ENCODE measurements at regions not wholly inside any gene's neighbourhood (a gene's known extent, or its start where the extent isn't known, plus 50 kb on each side); places are given as distances from the start of the nearest gene placed in this dataset.
"Not testable (repeated sequence)": the region's sequence is repeated elsewhere in the genome, so short reads cannot be mapped to it uniquely, and the experiment has no call there.

GRCh38 chr19:56981440-56981839 is 138.3 kb upstream of the USP29 start:
- DNase-seq: not testable (repeated sequence)

DNA sequence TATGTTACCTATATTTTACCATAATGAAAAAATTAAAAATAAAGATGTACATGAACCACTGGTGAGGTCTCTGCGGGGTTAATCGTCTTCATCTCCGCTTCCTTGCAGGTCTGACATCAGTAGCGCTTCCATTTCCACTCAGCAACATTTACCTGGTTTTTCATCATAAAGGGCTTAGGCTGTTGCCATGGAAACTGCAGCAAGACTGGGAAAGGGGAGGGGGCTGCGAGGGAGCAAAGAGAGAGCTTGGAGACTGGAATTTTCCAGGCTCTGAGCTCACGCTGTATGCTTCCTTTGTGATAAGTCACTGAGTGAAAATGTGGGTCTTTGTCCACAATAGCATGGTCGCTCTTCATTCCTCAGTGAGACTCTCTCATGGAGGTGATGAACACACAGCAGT is 136.6 kb upstream of the USP29 start:
- no peak for DNase-seq

DNA sequence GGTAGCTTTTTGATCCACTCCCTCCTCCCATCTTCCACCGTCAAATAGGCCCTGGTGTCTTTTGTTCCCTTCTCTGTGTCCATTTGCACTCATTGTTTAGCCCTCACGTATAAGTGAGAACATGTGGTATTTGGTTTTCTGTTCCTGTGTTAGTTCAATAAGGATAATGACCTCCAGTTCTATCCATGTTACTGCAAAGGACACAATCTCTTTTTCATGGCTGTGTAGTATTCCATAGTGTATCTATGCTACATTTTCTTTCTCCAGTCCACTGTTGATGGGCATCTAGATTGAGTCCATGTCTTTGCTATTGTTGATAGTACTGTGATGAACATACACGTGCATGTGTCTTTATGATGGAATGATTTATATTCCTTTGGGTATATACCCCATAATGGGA is 136.0 kb upstream of the USP29 start:
- no peak for DNase-seq

DNA sequence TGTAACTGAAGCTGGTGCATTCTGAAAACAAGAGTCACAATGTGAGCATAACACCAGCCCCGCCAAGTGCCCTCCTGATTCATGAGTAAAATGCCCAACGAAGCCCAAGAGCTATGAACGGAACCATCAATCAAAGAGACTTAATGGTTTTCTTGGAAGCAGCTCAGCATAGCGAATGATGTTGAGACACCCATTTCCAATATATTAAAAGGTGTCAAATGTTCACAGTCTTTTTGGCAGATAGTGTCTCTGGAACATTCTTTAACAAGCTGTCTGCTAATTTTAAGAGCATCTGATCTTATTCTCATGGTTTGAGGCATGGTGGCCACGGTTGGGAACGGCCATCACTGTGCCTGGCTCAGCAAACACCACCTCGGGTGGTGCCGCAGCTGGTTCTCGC is 133.4 kb upstream of the USP29 start:
- no peak for DNase-seq

DNA sequence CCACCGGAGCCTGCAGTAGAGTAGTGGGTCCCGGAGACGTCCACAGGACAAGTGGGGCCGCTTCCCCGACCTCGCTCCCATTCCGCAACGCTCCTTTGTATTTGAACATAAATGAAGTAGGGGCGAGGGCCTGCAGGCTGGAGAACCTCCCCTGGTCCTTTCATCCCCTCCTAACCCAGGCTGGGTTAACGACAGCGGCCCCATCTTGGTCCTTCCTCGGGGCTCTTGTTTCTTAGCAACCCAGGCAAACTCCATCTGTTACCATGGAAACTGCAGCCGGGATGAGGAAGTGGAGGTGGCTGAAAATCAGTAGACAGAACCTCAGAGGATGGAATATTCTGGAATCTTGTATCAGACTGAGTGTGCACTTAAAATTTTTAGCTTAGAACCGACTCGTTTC is 132.6 kb upstream of the USP29 start:
- no peak for DNase-seq

- DNase-seq: peak; percentile 4
These were observed 131.5 kb upstream of the USP29 start for GRCh38 chr19:56988299-56988698.

DNA sequence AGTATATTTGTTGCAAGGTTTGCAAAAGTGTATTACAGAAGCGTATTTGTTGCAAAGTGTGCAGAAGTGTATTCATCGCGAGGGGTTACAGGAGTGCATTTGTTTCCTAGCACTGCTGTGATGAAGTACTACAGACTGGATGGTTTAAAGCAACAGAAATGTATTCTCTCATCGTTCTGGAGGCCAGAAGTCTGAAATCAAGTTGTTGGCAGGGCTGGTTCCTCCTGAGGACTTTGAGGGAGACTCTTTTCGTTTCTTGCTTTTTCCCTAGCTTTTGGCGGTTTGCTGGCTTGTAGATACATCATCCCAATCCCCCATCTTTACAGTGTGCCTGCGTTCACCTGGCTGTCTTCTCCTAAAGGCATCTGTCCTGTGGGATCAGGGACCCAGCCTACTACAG is 127.9 kb upstream of the USP29 start:
- DNase-seq: no peak

- DNase-seq: no peak
These were observed 125.9 kb upstream of the USP29 start for GRCh38 chr19:56993851-56994250.

DNA sequence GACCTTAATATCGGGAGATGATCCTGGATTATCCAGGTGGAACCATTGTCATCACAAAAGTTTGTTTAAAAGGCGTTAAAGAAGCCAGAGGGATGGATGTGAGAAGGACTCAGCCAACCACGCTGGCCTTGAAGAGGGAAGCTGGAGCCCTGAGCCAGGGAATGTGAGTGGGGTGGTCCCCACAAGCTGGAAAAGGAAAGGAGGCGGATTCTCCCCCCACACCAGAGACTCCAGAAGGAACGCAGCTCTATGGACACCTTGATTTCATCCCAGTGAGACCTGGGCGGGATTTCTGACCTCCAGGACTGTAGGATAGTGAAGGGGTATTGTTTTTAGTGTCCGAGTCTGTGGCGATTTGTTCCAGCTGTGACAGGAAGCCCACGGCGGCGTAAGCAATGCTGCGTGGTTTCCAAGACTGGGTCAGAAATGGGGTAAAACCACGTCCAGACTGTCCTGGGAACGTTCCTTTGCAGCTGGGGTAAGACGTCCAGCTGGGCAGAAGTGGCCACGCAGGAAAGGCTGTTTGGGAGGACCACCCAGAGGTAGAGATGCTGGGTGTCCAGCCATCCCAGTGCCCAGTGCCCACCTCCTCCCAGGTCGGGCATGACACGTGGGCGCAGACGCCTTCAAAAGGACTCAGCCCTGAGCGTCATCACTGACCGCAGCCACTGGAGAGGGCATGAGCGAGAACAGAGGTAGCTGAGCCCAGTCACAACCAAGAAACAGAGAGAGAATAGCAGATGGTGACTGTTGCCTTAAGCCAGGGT is 125.4 kb upstream of the USP29 start:
- no peak for DNase-seq

GRCh38 chr19:56995303-56995702 is 124.5 kb upstream of the USP29 start:
- DNase-seq: no peak

DNA sequence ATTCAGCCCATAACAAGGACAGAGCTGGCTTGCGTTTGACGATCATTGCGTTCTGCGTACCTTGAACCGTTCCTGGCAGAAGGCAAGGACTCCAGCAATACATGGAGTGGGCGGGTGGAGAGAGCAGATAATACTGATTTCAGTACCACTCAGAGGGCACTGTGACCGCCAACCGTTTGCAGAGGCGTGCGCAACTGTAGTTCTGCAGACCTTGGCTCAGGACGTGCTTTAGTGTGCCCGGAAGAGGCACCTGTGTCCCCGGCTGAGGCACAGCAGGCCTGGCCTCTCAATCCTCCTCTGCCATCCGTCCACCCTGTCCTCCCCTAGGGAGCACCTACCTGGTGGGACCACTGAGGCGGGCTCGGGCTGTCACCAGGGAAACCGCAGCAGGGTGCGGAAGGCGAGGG is 117.6 kb upstream of the USP29 start:
- no peak for DNase-seq

DNA sequence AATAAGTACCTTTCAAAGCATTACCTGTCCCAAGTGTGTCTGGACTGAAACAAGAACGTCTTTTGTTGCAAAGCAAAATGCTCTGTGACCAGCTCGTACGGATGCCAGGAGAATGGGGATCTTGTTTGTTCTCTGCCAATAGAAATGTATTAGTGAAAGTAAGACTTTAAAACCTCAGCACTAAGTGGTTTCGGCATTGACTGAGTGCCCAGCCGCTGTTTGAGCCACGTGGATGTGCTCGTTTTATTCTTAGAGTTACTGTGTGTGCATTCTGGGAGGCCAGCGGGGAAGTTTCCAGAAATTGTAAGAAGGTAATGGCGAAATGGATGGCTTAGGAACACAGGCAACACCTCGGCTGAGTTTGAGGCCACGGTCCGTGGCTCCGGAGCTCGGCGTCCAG is 117.1 kb upstream of the USP29 start:
- no peak for DNase-seq

GRCh38 chr19:57004418-57004817 is 115.4 kb upstream of the USP29 start:
- DNase-seq: no peak

DNA sequence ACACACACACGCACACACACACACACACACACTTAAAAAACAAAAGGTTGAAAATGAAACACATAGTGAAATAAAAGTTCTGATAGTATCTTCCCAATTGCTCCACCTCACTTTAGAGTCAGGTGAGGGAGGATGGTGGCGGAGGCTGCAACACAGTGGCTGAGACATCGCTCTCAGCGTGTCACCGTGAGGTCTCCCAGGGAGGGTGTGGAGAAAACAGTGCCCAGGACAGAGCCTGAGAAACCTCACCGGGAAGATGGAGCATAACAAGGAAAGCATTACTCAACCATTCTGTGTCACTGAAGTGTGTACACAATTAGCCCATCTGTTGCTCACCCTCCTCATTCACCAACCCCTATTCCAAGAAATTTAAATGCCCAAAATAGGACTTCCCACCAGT is 111.4 kb upstream of the USP29 start:
- DNase-seq: no peak

- no peak for DNase-seq
These were observed 109.2 kb upstream of the USP29 start for GRCh38 chr19:57010541-57010940.

DNA sequence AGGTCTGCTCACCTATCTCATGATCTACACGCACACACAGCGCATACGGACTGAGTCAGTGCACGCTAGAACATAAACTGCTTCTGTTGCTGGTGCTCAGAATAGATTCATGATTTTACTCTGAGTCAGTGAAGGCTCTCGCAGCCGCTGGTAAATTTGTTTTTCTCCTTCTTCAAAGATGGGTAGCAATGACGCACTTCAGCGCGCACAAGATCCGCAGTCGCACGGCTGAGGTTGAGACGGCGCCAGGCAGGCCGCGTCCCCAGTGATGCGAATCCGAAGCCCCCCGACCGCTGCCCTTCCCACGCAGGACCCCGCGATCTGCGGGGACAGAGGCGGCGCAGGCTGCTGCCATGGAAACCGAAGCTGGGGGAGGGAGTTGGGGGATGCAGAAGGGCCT is 103.7 kb upstream of the USP29 start:
- no peak for DNase-seq

DNA sequence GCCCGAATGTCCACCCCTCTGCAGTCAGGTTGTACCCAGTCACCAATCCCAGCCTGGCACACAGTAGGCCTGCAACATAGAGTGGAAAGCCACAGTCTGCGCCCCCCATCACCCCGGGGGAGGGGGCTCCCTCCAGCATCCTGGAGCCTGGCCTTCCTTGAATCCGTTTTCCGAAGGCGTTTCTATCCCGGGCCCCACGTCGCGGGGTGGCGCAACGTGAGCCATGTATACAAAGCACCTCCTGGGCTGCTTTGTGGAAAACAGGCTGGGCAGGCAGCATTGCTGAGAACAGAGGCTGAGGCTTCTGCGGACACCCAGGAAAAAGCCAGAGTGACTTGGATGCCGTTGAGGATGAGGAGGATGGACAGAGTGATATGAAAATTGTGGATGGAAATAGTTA is 103.3 kb upstream of the USP29 start:
- no peak for DNase-seq

- no peak for DNase-seq
These were observed 94.3 kb upstream of the USP29 start for GRCh38 chr19:57025491-57025890.

DNA sequence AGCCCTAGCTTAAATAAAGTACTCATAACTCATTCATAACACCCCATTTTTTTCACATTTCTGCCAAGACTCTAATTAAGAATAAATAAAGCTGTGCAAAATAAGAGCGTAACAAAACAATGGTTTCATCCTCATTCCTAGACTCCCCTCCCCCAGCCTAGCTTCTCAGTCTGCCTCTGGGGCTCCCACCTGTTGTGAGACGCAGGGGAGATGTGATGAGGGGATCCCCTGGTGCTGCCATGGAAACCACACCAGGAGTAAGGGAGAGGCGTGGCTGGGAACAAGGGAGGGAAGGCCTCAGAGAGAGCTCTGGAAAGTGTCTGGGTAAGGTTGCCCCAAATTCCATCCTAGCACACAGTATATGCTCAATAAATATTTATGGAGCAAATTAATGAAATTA is 93.3 kb upstream of the USP29 start:
- DNase-seq: no peak

- DNase-seq: no peak
These were observed 92.4 kb upstream of the USP29 start for GRCh38 chr19:57027360-57027759.

GRCh38 chr19:57028804-57029525 is 90.8 kb upstream of the USP29 start:
- DNase-seq: no peak

GRCh38 chr19:57031106-57031505 is 88.7 kb upstream of the USP29 start:
- DNase-seq: no peak

DNA sequence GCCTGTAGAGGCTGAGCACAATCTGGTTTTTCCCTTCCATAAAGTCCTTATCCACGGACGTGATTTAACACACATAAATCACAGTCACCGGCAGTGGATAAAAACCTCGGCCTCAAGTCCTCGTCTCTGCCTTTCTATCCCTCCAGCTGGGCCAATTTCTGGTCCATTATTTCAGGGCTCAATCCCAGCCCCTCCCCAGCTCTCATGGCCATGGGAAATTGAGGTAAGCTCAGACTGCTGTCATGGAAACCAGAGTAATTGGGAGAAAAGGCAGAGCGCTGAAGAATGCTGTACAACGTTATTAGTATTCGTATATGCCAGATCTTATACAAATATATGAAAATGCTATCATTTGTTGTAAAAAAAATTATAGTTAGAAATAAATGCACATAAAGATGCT is 86.2 kb upstream of the USP29 start:
- DNase-seq: no peak

- DNase-seq: no peak
These were observed 85.2 kb upstream of the USP29 start for GRCh38 chr19:57034544-57034943.

GRCh38 chr19:57035740-57036139 is 84.0 kb upstream of the USP29 start:
- DNase-seq: not testable (repeated sequence)
